22Rv1 (cell line): ENCODE measurements at regions not wholly inside any gene's neighbourhood (a gene's known extent, or its start where the extent isn't known, plus 50 kb on each side); places are given as distances from the start of the nearest gene placed in this dataset.

ENCODE experiments used
- ZFX ChIP-seq: fragments of 450-650 bp; IDR thresholded peaks from 2 replicates; pipeline ENCODE4 v1.6.1; 2017; ENCODE audit warnings: antibody characterized with exemption, borderline replicate concordance
- TF ChIP-seq, protein P1 (sequence below): fragments of 450-650 bp; IDR thresholded peaks from 2 replicates; pipeline ENCODE4 v1.5.1; 2017; ENCODE audit warnings: mild to moderate bottlenecking

DNA sequence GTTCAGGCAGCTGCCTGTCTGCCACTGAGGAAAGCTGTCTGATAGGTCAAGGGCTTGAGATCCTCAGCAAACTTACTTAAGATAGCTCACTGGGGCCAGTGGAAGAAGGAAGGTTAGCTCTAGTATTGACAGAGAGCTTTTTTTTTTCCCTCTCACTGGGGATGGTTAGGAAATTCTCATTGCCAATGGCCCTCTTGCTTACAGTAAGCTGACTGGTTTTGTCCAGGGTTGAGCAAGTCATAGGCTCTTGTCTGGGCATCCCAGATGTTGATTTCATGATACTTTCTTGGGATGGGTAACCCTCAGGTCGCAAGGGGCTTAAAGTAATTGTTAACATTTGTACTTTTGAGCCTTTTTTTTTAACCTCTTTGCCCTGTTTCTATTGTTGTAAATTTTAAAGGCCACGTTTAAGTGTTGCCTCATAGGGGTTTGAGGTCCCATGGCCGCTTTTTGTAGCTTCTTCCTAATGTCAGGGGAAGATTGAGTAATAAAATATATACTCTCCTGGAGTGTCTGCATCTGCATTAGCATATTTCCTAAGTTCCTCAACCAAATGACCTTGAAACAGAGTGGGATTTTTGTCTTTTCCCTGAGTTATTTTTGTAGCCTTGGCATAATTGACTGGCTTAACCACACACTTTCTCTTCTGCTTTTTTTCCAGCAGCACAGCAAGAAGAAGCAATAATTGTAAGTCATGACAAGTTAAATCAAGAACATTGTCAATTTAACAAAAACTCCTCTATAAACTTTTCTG, 716.0 kb downstream of the LRFN5 start:
- TF ChIP-seq ZFX: no peak
- TF ChIP-seq, protein P1, sequence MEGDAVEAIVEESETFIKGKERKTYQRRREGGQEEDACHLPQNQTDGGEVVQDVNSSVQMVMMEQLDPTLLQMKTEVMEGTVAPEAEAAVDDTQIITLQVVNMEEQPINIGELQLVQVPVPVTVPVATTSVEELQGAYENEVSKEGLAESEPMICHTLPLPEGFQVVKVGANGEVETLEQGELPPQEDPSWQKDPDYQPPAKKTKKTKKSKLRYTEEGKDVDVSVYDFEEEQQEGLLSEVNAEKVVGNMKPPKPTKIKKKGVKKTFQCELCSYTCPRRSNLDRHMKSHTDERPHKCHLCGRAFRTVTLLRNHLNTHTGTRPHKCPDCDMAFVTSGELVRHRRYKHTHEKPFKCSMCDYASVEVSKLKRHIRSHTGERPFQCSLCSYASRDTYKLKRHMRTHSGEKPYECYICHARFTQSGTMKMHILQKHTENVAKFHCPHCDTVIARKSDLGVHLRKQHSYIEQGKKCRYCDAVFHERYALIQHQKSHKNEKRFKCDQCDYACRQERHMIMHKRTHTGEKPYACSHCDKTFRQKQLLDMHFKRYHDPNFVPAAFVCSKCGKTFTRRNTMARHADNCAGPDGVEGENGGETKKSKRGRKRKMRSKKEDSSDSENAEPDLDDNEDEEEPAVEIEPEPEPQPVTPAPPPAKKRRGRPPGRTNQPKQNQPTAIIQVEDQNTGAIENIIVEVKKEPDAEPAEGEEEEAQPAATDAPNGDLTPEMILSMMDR: no peak
